K562 (cell line): ENCODE measurements at regions not wholly inside any gene's neighbourhood (a gene's known extent, or its start where the extent isn't known, plus 50 kb on each side); places are given as distances from the start of the nearest gene placed in this dataset.
A peak's percentile ranks its signal among the peaks of the same experiment; 100 is the strongest.

Source experiments
- ATAC-seq: fragments of 200-7000 bp; cut with Tn5 transposase; 3 replicates; pipeline ENCODE4 v1.9.1; 2020; ENCODE audit warnings: moderate library complexity
- BruUV-seq: library from RNA; stranded (reverse); fragments of 400-500 nt; replicated peaks from 2 replicates; lab custom pipeline; 2021; lab: Mats Ljungman, UMichigan
- CTCF ChIA-PET: fragments of 300-600 bp; formaldehyde crosslinking; extraction: SDS; loops from one replicate; lab custom pipeline; 2021; ENCODE audit warnings: low intra/inter-chr PET ratio; lab: Yijun Ruan, JAX
- POLR2A ChIA-PET: fragments of 300-600, 350-650 bp; sonication (Branson Sonifier 250); formaldehyde crosslinking; extraction: SDS; loops from one replicate; lab custom pipeline; 2021; ENCODE audit warnings: antibody characterized with exemption, inconsistent platforms; lab: Yijun Ruan, JAX
- DNase-seq, 4 experiments: peaks; one replicate each; pipeline versions ENCODE4 v3.0.0 to v3.0.0-alpha.2; 2011 to 2018; ENCODE audit warnings: low spot score in 3 of 4, mixed read lengths in 3 of 4; ENCODE audit errors: extremely low read depth in 1 of 4
- FAIRE-seq: peaks from 2 replicates; lab custom pipeline; 2011; peaks lifted over from hg19 to GRCh38; lab: Jason Lieb, UNC
- H2AFZ ChIP-seq: 2 replicates; pipeline ENCODE4 v1.6.0; 2011; ENCODE audit warnings: low read depth, low read length, control low read depth, inconsistent platforms
- H3K27ac ChIP-seq: fragments of 200-600 bp; 3 replicates; pipeline ENCODE4 v1.8.0; 2011; ENCODE audit warnings: low read depth, mild to moderate bottlenecking, control low read depth, inconsistent platforms, low read length, moderate library complexity, mixed read lengths; ENCODE audit errors: extremely low read depth
- H3K27me3 ChIP-seq, 2 experiments: fragments of 300-600 bp in 1 of 2; 2 replicates in 1 of 2; 3 replicates in 1 of 2; pipeline versions ENCODE4 v1.6.0 to v1.8.0; 2011; ENCODE audit warnings: inconsistent platforms in 2 of 2, low read length in 2 of 2, mild to moderate bottlenecking in 1 of 2, mixed read lengths in 1 of 2, moderate library complexity in 1 of 2; ENCODE audit not compliant: control insufficient read depth in 2 of 2, insufficient read depth in 2 of 2
- H3K36me3 ChIP-seq: fragments of 300-600 bp; 3 replicates; pipeline ENCODE4 v1.8.0; 2011; ENCODE audit warnings: mild to moderate bottlenecking, low read length, inconsistent platforms; ENCODE audit not compliant: control insufficient read depth, insufficient read depth
- H3K4me1 ChIP-seq, 2 experiments: fragments of 200-600 bp in 1 of 2; replicated peaks in 1 of 2; 2 replicates in 1 of 2; 3 replicates in 1 of 2; pipeline versions ENCODE4 v1.5.1 to v1.8.0; 2011; ENCODE audit warnings: inconsistent platforms in 2 of 2, low read length in 2 of 2, mild to moderate bottlenecking in 1 of 2, mixed read lengths in 1 of 2, moderate library complexity in 1 of 2; ENCODE audit not compliant: control insufficient read depth in 2 of 2, insufficient read depth in 2 of 2
- H3K4me2 ChIP-seq: 2 replicates; pipeline ENCODE4 v1.6.1; 2011; ENCODE audit warnings: low read length, control low read depth, inconsistent platforms, mixed read lengths; ENCODE audit not compliant: insufficient read depth
- H3K4me3 ChIP-seq: fragments of 200-600 bp; sonication (generic), shearing (Covaris generic); 2 replicates; pipeline ENCODE4 v1.5.1; 2016; ENCODE audit warnings: control low read depth, inconsistent platforms
- H3K79me2 ChIP-seq: fragments of 200-600 bp; 3 replicates; pipeline ENCODE4 v1.8.0; 2011; ENCODE audit warnings: low read length, inconsistent platforms; ENCODE audit not compliant: control insufficient read depth, insufficient read depth
- H3K9ac ChIP-seq, 2 experiments: 2 replicates each; pipeline versions ENCODE4 v1.6.0 to v1.6.1; 2011; ENCODE audit warnings: low read depth in 2 of 2, low read length in 2 of 2, control low read depth in 1 of 2, inconsistent platforms in 1 of 2, mild to moderate bottlenecking in 1 of 2, mixed read lengths in 1 of 2; ENCODE audit not compliant: insufficient read depth in 1 of 2
- H3K9me1 ChIP-seq: one replicate; pipeline ENCODE4 v1.6.0; 2011; ENCODE audit warnings: inconsistent platforms, mild to moderate bottlenecking, low read length, moderate library complexity; ENCODE audit not compliant: control insufficient read depth, insufficient read depth
- H3K9me3 ChIP-seq: replicated peaks from 2 replicates; pipeline ENCODE4 v1.5.1; 2011; ENCODE audit warnings: low read depth, low read length, inconsistent platforms; ENCODE audit not compliant: control insufficient read depth, insufficient read depth
- H4K20me1 ChIP-seq: replicated peaks from 2 replicates; pipeline ENCODE4 v1.6.1; 2011; ENCODE audit warnings: low read length, inconsistent platforms, mixed read lengths; ENCODE audit not compliant: control insufficient read depth, insufficient read depth
- BRF1 ChIP-seq: IDR thresholded peaks from 3 replicates; pipeline ENCODE4 v1.6.1; 2011; ENCODE audit warnings: borderline replicate concordance, mild to moderate bottlenecking; ENCODE audit not compliant: insufficient read length; ENCODE audit errors: extremely low read depth
- CC2D1A ChIP-seq: fragments of 450-650 bp; IDR thresholded peaks from 2 replicates; pipeline ENCODE4 v1.6.1; 2017; ENCODE audit warnings: mild to moderate bottlenecking
- COPS2 ChIP-seq: fragments of 450-650 bp; conservative IDR thresholded peaks from 2 replicates; pipeline ENCODE4 v1.6.1; 2016; ENCODE audit warnings: mild to moderate bottlenecking, moderate library complexity
- CTBP1 ChIP-seq: fragments of 450-650 bp; IDR thresholded peaks from 2 replicates; pipeline ENCODE4 v1.6.1; 2016; ENCODE audit warnings: borderline replicate concordance
- DLX4 ChIP-seq: fragments of 250-450 bp; sonication (Bioruptor Pico); IDR thresholded peaks from 2 replicates; pipeline ENCODE4 v1.6.1; 2021; ENCODE audit warnings: mild to moderate bottlenecking
- GATAD2A ChIP-seq: fragments of 450-650 bp; IDR thresholded peaks from 2 replicates; pipeline ENCODE4 v1.6.1; 2017
- NFIC ChIP-seq: fragments of 450-650 bp; IDR thresholded peaks from 2 replicates; pipeline ENCODE4 v1.6.1; 2017; ENCODE audit warnings: mild to moderate bottlenecking, inconsistent platforms
- SMAD4 ChIP-seq: fragments of 250-450 bp; sonication (Bioruptor Pico); conservative IDR thresholded peaks from 2 replicates; pipeline ENCODE4 v1.8.0; 2021; ENCODE audit warnings: inconsistent platforms, mild to moderate bottlenecking, moderate library complexity
- TAF1 ChIP-seq: IDR thresholded peaks from 2 replicates; pipeline ENCODE4 v1.6.1; 2011; ENCODE audit warnings: mild to moderate bottlenecking, low read length, moderate library complexity; ENCODE audit not compliant: insufficient read depth, control insufficient read depth, severe bottlenecking; ENCODE audit errors: extremely low read depth
- THRAP3 ChIP-seq: fragments of 450-650 bp; IDR thresholded peaks from 2 replicates; pipeline ENCODE4 v1.6.1; 2016; ENCODE audit warnings: mild to moderate bottlenecking, inconsistent platforms, borderline replicate concordance
- WHSC1 ChIP-seq: IDR thresholded peaks from one replicate; pipeline ENCODE4 v1.6.1; 2012; ENCODE audit warnings: low read length, control low read depth, inconsistent platforms
- ZNF121 ChIP-seq: sonication (generic); formaldehyde crosslinking; conservative IDR thresholded peaks from 2 replicates; pipeline ENCODE4 v1.8.0; 2022; ENCODE audit warnings: missing genetic modification reagents
- ZNF639 ChIP-seq, 2 experiments: fragments of 200-800 bp in 1 of 2; sonication (Bioruptor generic) in 1 of 2; sonication (generic) in 1 of 2; formaldehyde crosslinking in 1 of 2; IDR thresholded peaks in 1 of 2; conservative IDR thresholded peaks in 1 of 2; 2 replicates each; pipeline versions ENCODE4 v1.5.0 to v1.6.1; 2016 to 2020; ENCODE audit warnings: missing compliant biosample characterization in 1 of 2, missing genetic modification characterization in 1 of 2, missing genetic modification reagents in 1 of 2
- ZNF766 ChIP-seq: fragments of 200-800 bp; sonication (Bioruptor generic); conservative IDR thresholded peaks from 2 replicates; pipeline ENCODE4 v1.6.1; 2016; ENCODE audit warnings: missing genetic modification characterization, missing compliant biosample characterization
- WGBS: fragments of 100-300 bp; shearing (Covaris generic); methylation state at CpG from one replicate; pipeline ENCODE4 v1.1.6; 2016; ENCODE audit warnings: low coverage, mixed read lengths; ENCODE audit not compliant: insufficient coverage; ENCODE audit errors: missing lambda C conversion rate; 5-methylcytosine and 5-hydroxymethylcytosine counted together
- in situ Hi-C: fragments of 300-500 bp; cut with MboI; formaldehyde crosslinking; loops from 4 replicates; pipeline ENCODE4 v1.15.0; 2018; ENCODE audit warnings: inconsistent platforms, mixed read lengths
- intact Hi-C: fragments of 100-400 bp; cut with micrococcal nuclease; formaldehyde crosslinking; loops from 2 replicates; pipeline ENCODE4 v1.14.2; 2022

GRCh38 chr16:85508993-85509392 lies 104.1 kb upstream of the GSE1 start:
- FAIRE-seq (no peak), DNase-seq (no peak), ATAC-seq (no peak)
- CTCF ChIA-PET, result no interaction called here
- POLR2A ChIA-PET, result interaction anchor here (0.6 to 1.5 kb wide), 3 partner anchors 15 to 61 kb away, joined by 4 to 5 read pairs (median 4); no protein-coding TSS in a partner anchor
- BruUV-seq, result no TSS peak
- in situ Hi-C loops, result no loop called here
- Histone ChIP-seq H3K9me1 (no peaks in the 10 kb centered on the region), H3K9me3 (no peaks in the 10 kb centered on the region), H3K27me3 (no peaks in the 10 kb centered on the region), H3K4me2 (no peak overlapping the region), H3K27ac (no peak overlapping the region), H3K4me3 (no peak overlapping the region), H2AFZ (no peak overlapping the region), H4K20me1 (peaks cover 8% of the 10 kb centered on the region; the same call in 1 of the 2 replicates), H3K9ac (peak overlapping the region in 1 of 2 experiments; percentile 6; a peak in 2 of 4 replicates), H3K36me3 (peaks cover 9% of the 10 kb centered on the region; the same call in 1 of the 3 replicates), H3K4me1 (peaks cover 0 to 63% of the 10 kb centered on the region in 2 experiments; a peak in 2 of 5 replicates), H3K79me2 (no peaks in the 10 kb centered on the region)
- 68% methylated on average over 13 of the region's 15 CpGs for WGBS
- intact Hi-C loops, result no loop called here
- peak; percentile 46 for TF ChIP-seq WHSC1
- peak; percentile 66 for TF ChIP-seq NFIC
- no peak for TF ChIP-seq ZNF766 (CRISPR knock-in tag)

GRCh38 chr16:85510041-85510659 lies 103.0 kb upstream of the GSE1 start:
- DNase-seq, result no peak
- Histone ChIP-seq H3K79me2 (no peaks in the 10 kb centered on the region), H3K36me3 (peaks cover 4% of the 10 kb centered on the region; the same call in 1 of the 3 replicates), H4K20me1 (peaks cover 8% of the 10 kb centered on the region; the same call in 1 of the 2 replicates), H3K9me1 (no peaks in the 10 kb centered on the region), H3K4me2 (no peak overlapping the region), H3K27me3 (no peaks in the 10 kb centered on the region), H3K9me3 (no peaks in the 10 kb centered on the region), H3K4me3 (no peak overlapping the region), H2AFZ (no peak overlapping the region), H3K9ac (no peak overlapping the region; a peak in 1 of 4 replicates), H3K27ac (no peak overlapping the region), H3K4me1 (peaks cover 4 to 71% of the 10 kb centered on the region in 2 experiments; a peak in 4 of 5 replicates)
- no TSS peak for BruUV-seq
- intact Hi-C loops, result no loop called here
- in situ Hi-C loops, result no loop called here
- ATAC-seq, result no peak
- FAIRE-seq, result no peak
- ChIA-PET CTCF (no interaction called here), POLR2A (interaction anchor here (0.6 to 1.5 kb wide), 4 partner anchors 14 to 68 kb away, joined by 3 to 4 read pairs (median 4); no protein-coding TSS in a partner anchor)
- 90% methylated on average over 19 of the region's 21 CpGs for WGBS
- TF ChIP-seq TAF1 (no peak), CC2D1A (no peak), ZNF639 (CRISPR knock-in tag; conservative IDR thresholded peaks at IDR 0.05 in 1 of 2, IDR thresholded peaks at IDR 0.05 in 1 of 2) (no peak), SMAD4 (CRISPR knock-in tag) (no peak), BRF1 (no peak), COPS2 (no peak), CTBP1 (no peak), GATAD2A (no peak), THRAP3 (no peak), ZNF121 (no peak), DLX4 (CRISPR knock-in tag) (no peak)
